Panc1 (cell line): ENCODE measurements at regions not wholly inside any gene's neighbourhood (a gene's known extent, or its start where the extent isn't known, plus 50 kb on each side); places are given as distances from the start of the nearest gene placed in this dataset.

Experiments
- ATAC-seq: fragments of 200-7000 bp; cut with Tn5 transposase; 2 replicates; pipeline ENCODE4 v1.9.1; 2020; ENCODE audit warnings: mild to moderate bottlenecking, moderate library complexity
- BruUV-seq: library from RNA; stranded (reverse); fragments of 400-500 nt; replicated peaks from 2 replicates; lab custom pipeline; 2021; lab: Mats Ljungman, UMichigan
- CTCF ChIA-PET: fragments of 300-600 bp; sonication (Branson Sonifier 250); formaldehyde crosslinking; loops from one replicate; lab custom pipeline; 2022; ENCODE audit warnings: antibody characterized with exemption; lab: Charles Lee
- POLR2A ChIA-PET: fragments of 300-600 bp; sonication (Branson Sonifier 250); formaldehyde crosslinking; loops from one replicate; lab custom pipeline; 2022; ENCODE audit warnings: antibody characterized with exemption; lab: Charles Lee
- DNase-seq: peaks from one replicate; pipeline ENCODE4 v3.0.0-alpha.2; 2010; ENCODE audit warnings: low read depth, low spot score
- H3K27ac ChIP-seq: 2 replicates; pipeline ENCODE4 v1.5.1; 2011; ENCODE audit warnings: mild to moderate bottlenecking, low read length, inconsistent platforms
- H3K27me3 ChIP-seq: fragments of 200-500 bp; sonication (Bioruptor generic); 2 replicates; pipeline ENCODE4 v1.6.0; 2014; ENCODE audit warnings: low read length, inconsistent platforms; ENCODE audit not compliant: control insufficient read depth, insufficient read depth
- H3K36me3 ChIP-seq: fragments of 200-500 bp; sonication (Bioruptor generic); 2 replicates; pipeline ENCODE4 v1.5.1; 2014; ENCODE audit warnings: inconsistent platforms, mild to moderate bottlenecking, low read length, moderate library complexity; ENCODE audit not compliant: control insufficient read depth, insufficient read depth
- H3K4me1 ChIP-seq: 2 replicates; pipeline ENCODE4 v1.5.1; 2011; ENCODE audit warnings: inconsistent platforms, mild to moderate bottlenecking, low read length, moderate library complexity; ENCODE audit not compliant: control insufficient read depth, insufficient read depth
- H3K4me3 ChIP-seq, 2 experiments: 2 replicates each; pipeline ENCODE4 v1.5.1; 2011 to 2012; ENCODE audit warnings: low read depth in 2 of 2, low read length in 2 of 2, mild to moderate bottlenecking in 2 of 2, inconsistent platforms in 1 of 2, moderate library complexity in 1 of 2
- H3K9me3 ChIP-seq: fragments of 200-500 bp; sonication (Bioruptor generic); 2 replicates; pipeline ENCODE4 v1.5.1; 2014; ENCODE audit warnings: low read depth, mild to moderate bottlenecking, inconsistent platforms, low read length, moderate library complexity; ENCODE audit not compliant: control insufficient read depth, insufficient read depth
- CTCF ChIP-seq: fragments of 450-650 bp; IDR thresholded peaks from 2 replicates; pipeline ENCODE4 v1.5.1; 2017; ENCODE audit warnings: mild to moderate bottlenecking
- POLR2AphosphoS5 ChIP-seq: IDR thresholded peaks from 2 replicates; pipeline ENCODE4 v1.6.1; 2012; ENCODE audit warnings: mild to moderate bottlenecking, low read depth, low read length, moderate library complexity
- REST ChIP-seq, 2 experiments: IDR thresholded peaks; 2 replicates each; pipeline ENCODE4 v1.6.1; 2011 to 2012; ENCODE audit warnings: low read depth in 2 of 2, control low read depth in 1 of 2, low read length in 1 of 2, mild to moderate bottlenecking in 1 of 2, moderate library complexity in 1 of 2; ENCODE audit not compliant: insufficient read depth in 1 of 2
- SIN3A ChIP-seq: IDR thresholded peaks from 2 replicates; pipeline ENCODE4 v1.6.1; 2012; ENCODE audit warnings: low read depth, mild to moderate bottlenecking, low read length, moderate library complexity, borderline replicate concordance; ENCODE audit not compliant: insufficient read depth
- TCF7L2 ChIP-seq: IDR thresholded peaks from 2 replicates; pipeline ENCODE4 v1.6.1; 2011; ENCODE audit warnings: mild to moderate bottlenecking, low read depth, low read length, inconsistent platforms
- in situ Hi-C: cut with HindIII; loops from 2 replicates; pipeline ENCODE4 v1.10.0; 2016; ENCODE audit warnings: low sequenced_read_pairs, low pct_unique_long_range_greater_than_20kb
- intact Hi-C: fragments of 100-400 bp; cut with micrococcal nuclease; formaldehyde crosslinking; loops from one replicate; pipeline ENCODE4 v1.10.0; 2022; ENCODE audit not compliant: unreplicated experiment

- in situ Hi-C loops = no loop called here
- no peak for ATAC-seq
- no peak for TF ChIP-seq CTCF
- TF ChIP-seq SIN3A = no peak
- no peak for TF ChIP-seq POLR2AphosphoS5
- no peak for TF ChIP-seq TCF7L2
- no peak for TF ChIP-seq REST (IDR thresholded peaks at IDR 0.05; ENCODE audit: insufficient read depth in 1 of 2, low read depth in 2 of 2, low read length in 1 of 2)
- ChIA-PET CTCF (no interaction called here), POLR2A (no interaction called here)
- no peak overlapping the region for H3K4me3 ChIP-seq
- intact Hi-C loops = no loop called here
- no peak for DNase-seq
- BruUV-seq = no TSS peak
- no peaks in the 10 kb centered on the region for H3K4me1 ChIP-seq
- H3K9me3 ChIP-seq = no peaks in the 10 kb centered on the region
- no peaks in the 10 kb centered on the region for H3K36me3 ChIP-seq
- no peak overlapping the region for H3K27ac ChIP-seq
- H3K27me3 ChIP-seq = no peaks in the 10 kb centered on the region
Measured at GRCh38 chr4:74638689-74639088, 155.6 kb downstream of the BTC start.

GRCh38 chr4:74640111-74640903 is 154.0 kb downstream of the BTC start:
- intact Hi-C loops = no loop called here
- no peaks in the 10 kb centered on the region for H3K9me3 ChIP-seq
- ATAC-seq (no peak), DNase-seq (no peak)
- BruUV-seq = no TSS peak
- no peak for TF ChIP-seq REST (IDR thresholded peaks at IDR 0.05; ENCODE audit: insufficient read depth in 1 of 2, low read depth in 2 of 2, low read length in 1 of 2)
- no peak for TF ChIP-seq SIN3A
- no peak for TF ChIP-seq CTCF
- TF ChIP-seq POLR2AphosphoS5 = no peak
- TF ChIP-seq TCF7L2 = no peak
- in situ Hi-C loops = no loop called here
- no peaks in the 10 kb centered on the region for H3K4me1 ChIP-seq
- no peak overlapping the region for H3K4me3 ChIP-seq
- H3K27me3 ChIP-seq = no peaks in the 10 kb centered on the region
- CTCF ChIA-PET = no interaction called here
- POLR2A ChIA-PET = no interaction called here
- H3K27ac ChIP-seq = no peak overlapping the region
- H3K36me3 ChIP-seq = no peaks in the 10 kb centered on the region
